HepG2 (cell line): ENCODE measurements at regions not wholly inside any gene's neighbourhood (a gene's known extent, or its start where the extent isn't known, plus 50 kb on each side); places are given as distances from the start of the nearest gene placed in this dataset.

ENCODE experiments used
- ATAC-seq: fragments of 200-7000 bp; cut with Tn5 transposase; 3 replicates; pipeline ENCODE4 v1.9.1; 2020; ENCODE audit warnings: mild to moderate bottlenecking, moderate library complexity
- BruUV-seq: library from RNA; stranded (reverse); fragments of 400-500 nt; replicated peaks from 2 replicates; lab custom pipeline; 2021; lab: Mats Ljungman, UMichigan
- CTCF ChIA-PET: fragments of 300-600 bp; formaldehyde crosslinking; extraction: SDS; loops from one replicate; lab custom pipeline; 2021; ENCODE audit warnings: low total read pairs, inconsistent platforms, low intra/inter-chr PET ratio; lab: Yijun Ruan, JAX
- POLR2A ChIA-PET: fragments of 350-600 bp; sonication (Branson Sonifier 250); formaldehyde crosslinking; loops from one replicate; lab custom pipeline; 2020; ENCODE audit warnings: antibody characterized with exemption, inconsistent platforms; lab: Yijun Ruan, JAX
- DNase-seq: peaks from one replicate; pipeline ENCODE4 v3.0.0-alpha.2; 2015; ENCODE audit warnings: low spot score
- FAIRE-seq: peaks from 3 replicates; lab custom pipeline; 2011; peaks lifted over from hg19 to GRCh38; lab: Jason Lieb, UNC
- H2AFZ ChIP-seq: one replicate; pipeline ENCODE4 v1.6.1; 2011; ENCODE audit warnings: low read length, inconsistent platforms
- H3K27ac ChIP-seq: fragments of 300-600 bp; 3 replicates; pipeline ENCODE4 v1.8.0; 2011; ENCODE audit warnings: mixed run types, mild to moderate bottlenecking, mixed read lengths, low read length, inconsistent platforms; ENCODE audit not compliant: insufficient read depth; ENCODE audit errors: extremely low read length
- H3K27me3 ChIP-seq, 2 experiments: fragments of 200-600 bp in 1 of 2; 2 replicates in 1 of 2; 3 replicates in 1 of 2; pipeline versions ENCODE4 v1.6.0 to v1.8.0; 2011; ENCODE audit warnings: low read length in 2 of 2, mild to moderate bottlenecking in 2 of 2, moderate library complexity in 2 of 2, inconsistent platforms in 1 of 2; ENCODE audit not compliant: insufficient read depth in 2 of 2, control insufficient read depth in 1 of 2
- H3K36me3 ChIP-seq, 2 experiments: fragments of 200-600 bp in 1 of 2; replicated peaks in 1 of 2; 2 replicates in 1 of 2; 3 replicates in 1 of 2; pipeline versions ENCODE4 v1.5.1 to v1.8.0; 2011; ENCODE audit warnings: low read length in 2 of 2, inconsistent platforms in 1 of 2; ENCODE audit not compliant: insufficient read depth in 2 of 2, control insufficient read depth in 1 of 2
- H3K4me1 ChIP-seq: 2 replicates; pipeline ENCODE4 v1.5.1; 2012; ENCODE audit warnings: low read length, inconsistent platforms; ENCODE audit not compliant: insufficient read depth
- H3K4me2 ChIP-seq: 2 replicates; pipeline ENCODE4 v1.6.0; 2011; ENCODE audit warnings: low read depth, low read length, inconsistent platforms
- H3K4me3 ChIP-seq, 3 experiments: fragments of 200-600 bp in 1 of 3; sonication (generic), shearing (Covaris generic) in 1 of 3; replicated peaks in 1 of 3; 2 replicates each; pipeline ENCODE4 v1.5.1; 2011 to 2016; ENCODE audit warnings: low read length in 3 of 3, inconsistent platforms in 2 of 3, low read depth in 2 of 3, mild to moderate bottlenecking in 2 of 3, control low read depth in 1 of 3, mixed read lengths in 1 of 3; ENCODE audit not compliant: insufficient read depth in 1 of 3
- H3K79me2 ChIP-seq: one replicate; pipeline ENCODE4 v1.6.1; 2011; ENCODE audit warnings: low read length, inconsistent platforms; ENCODE audit not compliant: insufficient read depth
- H3K9ac ChIP-seq: 2 replicates; pipeline ENCODE4 v1.6.0; 2011; ENCODE audit warnings: mild to moderate bottlenecking, low read depth, low read length, inconsistent platforms; ENCODE audit not compliant: insufficient read depth
- H3K9me3 ChIP-seq: 2 replicates; pipeline ENCODE4 v1.5.1; 2012; ENCODE audit warnings: mild to moderate bottlenecking, low read length
- H4K20me1 ChIP-seq: 2 replicates; pipeline ENCODE4 v1.6.0; 2011; ENCODE audit warnings: inconsistent platforms, mild to moderate bottlenecking, low read length, moderate library complexity; ENCODE audit not compliant: insufficient read depth
- BCLAF1 ChIP-seq: fragments of 450-650 bp; IDR thresholded peaks from 2 replicates; pipeline ENCODE4 v1.6.1; 2017; ENCODE audit warnings: mild to moderate bottlenecking
- FOXK1 ChIP-seq: sonication (generic); formaldehyde crosslinking; IDR thresholded peaks from 2 replicates; pipeline ENCODE4 v1.4.0; 2020; ENCODE audit warnings: low read depth, missing genetic modification reagents, borderline replicate concordance
- GABPB1 ChIP-seq: IDR thresholded peaks from 2 replicates; pipeline ENCODE4 v1.6.1; 2016; ENCODE audit warnings: mild to moderate bottlenecking, missing genetic modification reagents, moderate library complexity, missing compliant biosample characterization
- HHEX ChIP-seq: IDR thresholded peaks from 2 replicates; pipeline ENCODE4 v1.6.1; 2016; ENCODE audit warnings: control low read depth
- HOXD1 ChIP-seq: sonication (generic); formaldehyde crosslinking; IDR thresholded peaks from 2 replicates; pipeline ENCODE4 v1.5.0; 2020; ENCODE audit warnings: missing genetic modification reagents
- IKZF4 ChIP-seq: sonication (generic); formaldehyde crosslinking; IDR thresholded peaks from 2 replicates; pipeline ENCODE4 v1.5.1; 2020; ENCODE audit warnings: borderline replicate concordance, mild to moderate bottlenecking, low read depth, missing genetic modification reagents; ENCODE audit errors: not compliant biosample characterization
- ISL2 ChIP-seq: sonication (generic); formaldehyde crosslinking; IDR thresholded peaks from 2 replicates; pipeline ENCODE4 v1.5.0; 2020; ENCODE audit warnings: missing genetic modification reagents
- KDM3A ChIP-seq: IDR thresholded peaks from 2 replicates; pipeline ENCODE4 v1.6.1; 2018; ENCODE audit warnings: low read depth, missing compliant biosample characterization
- KMT2A ChIP-seq: sonication (generic); formaldehyde crosslinking; IDR thresholded peaks from 2 replicates; pipeline ENCODE4 v1.4.0; 2020; ENCODE audit warnings: missing genetic modification reagents
- MAFG ChIP-seq: sonication (generic); formaldehyde crosslinking; IDR thresholded peaks from 2 replicates; pipeline ENCODE4 v1.5.1; 2020; ENCODE audit warnings: mild to moderate bottlenecking, missing genetic modification reagents
- RELA ChIP-seq: sonication (generic); formaldehyde crosslinking; IDR thresholded peaks from 2 replicates; pipeline ENCODE4 v1.4.0; 2020; ENCODE audit warnings: missing genetic modification reagents
- RFX3 ChIP-seq: IDR thresholded peaks from 2 replicates; pipeline ENCODE4 v1.6.1; 2016; ENCODE audit warnings: missing biosample characterization, missing genetic modification reagents
- SETDB1 ChIP-seq: sonication (generic); formaldehyde crosslinking; IDR thresholded peaks from 2 replicates; pipeline ENCODE4 v1.5.1; 2020; ENCODE audit warnings: missing genetic modification reagents, mild to moderate bottlenecking, borderline replicate concordance
- XRCC5 ChIP-seq: fragments of 200-400 bp; formaldehyde crosslinking; optimal IDR thresholded peaks from 2 replicates; pipeline ENCODE3; 2017; ENCODE audit warnings: mild to moderate bottlenecking, low read length
- ZBTB7A ChIP-seq: sonication (generic); formaldehyde crosslinking; IDR thresholded peaks from 2 replicates; pipeline ENCODE4 v1.8.0; 2022; ENCODE audit warnings: mild to moderate bottlenecking, missing genetic modification reagents
- ZNF367 ChIP-seq: sonication (generic); formaldehyde crosslinking; IDR thresholded peaks from 2 replicates; pipeline ENCODE4 v1.4.0; 2020; ENCODE audit warnings: missing genetic modification reagents, borderline replicate concordance
- ZNF383 ChIP-seq: sonication (generic); formaldehyde crosslinking; IDR thresholded peaks from 2 replicates; pipeline ENCODE4 v1.4.0; 2020; ENCODE audit warnings: missing genetic modification reagents, mild to moderate bottlenecking, borderline replicate concordance
- ZSCAN29 ChIP-seq: sonication (generic); formaldehyde crosslinking; conservative IDR thresholded peaks from 2 replicates; pipeline ENCODE4 v1.4.0; 2020; ENCODE audit warnings: mild to moderate bottlenecking, missing genetic modification reagents
- WGBS: methylation state at CpG from one replicate; pipeline ENCODE4 v1.1.6; 2017; ENCODE audit warnings: low lambda C conversion rate; 5-methylcytosine and 5-hydroxymethylcytosine counted together
- in situ Hi-C: cut with HindIII; loops from 2 replicates; pipeline ENCODE4 v1.10.0; 2017; ENCODE audit warnings: low pct_unique_long_range_greater_than_20kb; ENCODE audit not compliant: extremely low pct_ligation_motif_present
- intact Hi-C: fragments of 100-400 bp; cut with micrococcal nuclease; formaldehyde crosslinking; loops from one replicate; pipeline ENCODE4 v1.10.0; 2022; ENCODE audit not compliant: unreplicated experiment

- BruUV-seq = no TSS peak
- no peak overlapping the region for H3K4me2 ChIP-seq
- H3K27me3 ChIP-seq = no peaks in the 10 kb centered on the region; a peak in 1 of 5 replicates
- no peaks in the 10 kb centered on the region for H3K36me3 ChIP-seq
- in situ Hi-C loops (no loop called here), intact Hi-C loops (no loop called here)
- no peak overlapping the region for H2AFZ ChIP-seq
- DNase-seq (no peak), ATAC-seq (no peak), FAIRE-seq (no peak)
- ChIA-PET CTCF (no interaction called here), POLR2A (no interaction called here)
- no peaks in the 10 kb centered on the region for H4K20me1 ChIP-seq
- H3K4me1 ChIP-seq = no peaks in the 10 kb centered on the region
- TF ChIP-seq HHEX = no peak
- no peak for TF ChIP-seq ZNF383 (CRISPR knock-in tag)
- TF ChIP-seq KMT2A (CRISPR knock-in tag) = no peak
- TF ChIP-seq SETDB1 (CRISPR knock-in tag) = no peak
- TF ChIP-seq BCLAF1 = no peak
- no peak for TF ChIP-seq RELA (CRISPR knock-in tag)
- no peak for TF ChIP-seq ZSCAN29
- TF ChIP-seq GABPB1 = no peak
- TF ChIP-seq MAFG (CRISPR knock-in tag) = no peak
- TF ChIP-seq ISL2 = no peak
- no peak for TF ChIP-seq RFX3 (CRISPR knock-in tag)
- TF ChIP-seq FOXK1 (CRISPR knock-in tag) = no peak
- no peak for TF ChIP-seq XRCC5
- no peak for TF ChIP-seq ZBTB7A (CRISPR knock-in tag)
- TF ChIP-seq IKZF4 = no peak
- no peak for TF ChIP-seq ZNF367 (CRISPR knock-in tag)
- no peak for TF ChIP-seq KDM3A
- no peak for TF ChIP-seq HOXD1 (CRISPR knock-in tag)
- peaks cover 52% of the 10 kb centered on the region for H3K9me3 ChIP-seq
- 0% methylated on average over 1 of the region's 1 CpG for WGBS
- H3K4me3 ChIP-seq = no peak overlapping the region
- H3K9ac ChIP-seq = no peak overlapping the region
- H3K27ac ChIP-seq = no peak overlapping the region
- no peaks in the 10 kb centered on the region for H3K79me2 ChIP-seq
Measured at GRCh38 chr3:34955680-34956079, 683.6 kb upstream of the ARPP21 start.
